SU-DHL-6 (cell line): ENCODE measurements at regions not wholly inside any gene's neighbourhood (a gene's known extent, or its start where the extent isn't known, plus 50 kb on each side); places are given as distances from the start of the nearest gene placed in this dataset.

ENCODE experiments used
- EZH2phosphoT487 ChIP-seq: fragments of 200-600 bp; sonication (generic), shearing (Covaris generic); conservative IDR thresholded peaks from 2 replicates; pipeline ENCODE4 v1.6.1; 2018; ENCODE audit warnings: mild to moderate bottlenecking, antibody characterized with exemption, low read length, moderate library complexity, mixed read lengths
- TF ChIP-seq, protein P1 (sequence below): fragments of 200-600 bp; sonication (generic); IDR thresholded peaks from one replicate; pipeline ENCODE4 v1.5.1; 2017; ENCODE audit warnings: antibody characterized with exemption, mild to moderate bottlenecking, low read length, moderate library complexity; ENCODE audit not compliant: insufficient read depth, poor library complexity, severe bottlenecking

- TF ChIP-seq, protein P1, sequence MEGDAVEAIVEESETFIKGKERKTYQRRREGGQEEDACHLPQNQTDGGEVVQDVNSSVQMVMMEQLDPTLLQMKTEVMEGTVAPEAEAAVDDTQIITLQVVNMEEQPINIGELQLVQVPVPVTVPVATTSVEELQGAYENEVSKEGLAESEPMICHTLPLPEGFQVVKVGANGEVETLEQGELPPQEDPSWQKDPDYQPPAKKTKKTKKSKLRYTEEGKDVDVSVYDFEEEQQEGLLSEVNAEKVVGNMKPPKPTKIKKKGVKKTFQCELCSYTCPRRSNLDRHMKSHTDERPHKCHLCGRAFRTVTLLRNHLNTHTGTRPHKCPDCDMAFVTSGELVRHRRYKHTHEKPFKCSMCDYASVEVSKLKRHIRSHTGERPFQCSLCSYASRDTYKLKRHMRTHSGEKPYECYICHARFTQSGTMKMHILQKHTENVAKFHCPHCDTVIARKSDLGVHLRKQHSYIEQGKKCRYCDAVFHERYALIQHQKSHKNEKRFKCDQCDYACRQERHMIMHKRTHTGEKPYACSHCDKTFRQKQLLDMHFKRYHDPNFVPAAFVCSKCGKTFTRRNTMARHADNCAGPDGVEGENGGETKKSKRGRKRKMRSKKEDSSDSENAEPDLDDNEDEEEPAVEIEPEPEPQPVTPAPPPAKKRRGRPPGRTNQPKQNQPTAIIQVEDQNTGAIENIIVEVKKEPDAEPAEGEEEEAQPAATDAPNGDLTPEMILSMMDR, result no peak
- TF ChIP-seq EZH2phosphoT487, result no peak
These were observed 1949.7 kb upstream of the PRR20A start for GRCh38 chr13:55190996-55191395.
